NCI-H1417 (cell line): ENCODE measurements at regions not wholly inside any gene's neighbourhood (a gene's known extent, or its start where the extent isn't known, plus 50 kb on each side); places are given as distances from the start of the nearest gene placed in this dataset.
"Not testable (repeated sequence)": the region's sequence is repeated elsewhere in the genome, so short reads cannot be mapped to it uniquely, and the experiment has no call there.

ENCODE experiments used
- DNase-seq, 3 experiments: peaks; one replicate each; lab custom pipeline; 2025; lab: John Stamatoyannopoulos, UW

DNA sequence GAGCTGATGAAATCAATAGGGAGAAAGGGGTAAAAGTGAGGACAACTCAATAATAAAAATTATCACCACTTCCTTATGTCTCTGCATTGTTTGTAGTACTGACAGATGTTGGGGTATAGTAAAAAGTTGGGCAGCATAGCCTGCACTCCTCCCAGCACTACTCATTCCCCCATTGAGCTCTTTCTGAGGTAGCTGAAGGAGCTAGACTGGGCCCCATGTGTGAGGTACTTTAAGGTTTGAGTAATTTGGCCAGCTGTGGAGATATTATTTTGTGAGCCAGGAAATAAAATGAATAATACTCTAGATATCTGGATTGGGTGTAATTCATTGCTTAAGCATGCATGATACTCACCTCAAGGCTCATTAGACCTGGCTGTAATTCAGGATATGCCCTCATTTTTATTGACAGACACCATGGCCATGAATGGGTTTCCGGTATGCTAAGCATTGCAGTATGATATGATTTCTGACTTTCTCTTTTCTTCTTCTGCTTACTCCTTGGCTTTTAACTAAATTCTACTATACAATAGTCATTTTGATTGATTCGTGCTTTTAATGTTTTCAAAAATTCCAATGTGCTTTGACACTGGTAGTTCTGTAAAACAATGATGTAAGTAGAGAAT is 283.9 kb upstream of the RIMS1 start:
- no peak for DNase-seq

DNA sequence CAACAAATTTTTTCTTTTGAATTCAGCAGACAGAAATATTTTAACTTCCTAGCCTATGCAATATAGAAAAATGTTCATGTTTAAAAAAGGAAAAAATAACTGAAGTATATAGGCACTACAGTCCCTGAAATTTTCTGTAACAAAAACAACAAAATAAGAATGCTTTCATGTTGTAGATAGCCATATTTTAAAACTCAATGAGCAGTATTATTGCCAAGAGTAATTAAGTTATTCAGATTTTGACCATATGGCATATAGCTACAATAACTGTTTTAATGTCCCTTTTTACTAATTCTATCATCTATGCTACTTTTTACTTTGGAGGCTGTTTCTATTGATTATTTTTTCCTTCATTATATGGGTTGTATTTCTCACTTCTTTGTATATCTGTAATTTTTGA is 283.3 kb upstream of the RIMS1 start:
- no peak for DNase-seq

- no peak for DNase-seq
Measured at GRCh38 chr6:71608646-71609045, 277.7 kb upstream of the RIMS1 start.

DNA sequence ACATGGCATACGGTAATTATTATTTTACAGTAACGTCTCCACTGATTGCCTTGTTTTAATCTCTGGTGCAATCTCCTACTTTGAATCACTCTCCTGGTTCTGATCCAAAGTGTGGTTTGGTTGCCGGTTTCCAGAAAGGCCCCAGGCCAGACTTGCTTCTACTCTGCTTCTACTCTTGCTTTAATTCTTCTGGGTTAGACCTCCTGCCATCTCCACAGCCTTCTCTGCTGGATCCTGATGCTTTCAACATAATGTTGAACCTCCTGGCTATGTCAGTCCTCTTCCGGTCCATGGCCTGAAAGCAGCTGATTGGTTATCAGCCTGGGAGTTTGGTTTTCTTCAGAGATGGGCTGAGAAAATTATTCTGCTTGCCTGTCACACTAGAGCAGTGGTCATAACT is 266.5 kb upstream of the RIMS1 start:
- no peak for DNase-seq

DNA sequence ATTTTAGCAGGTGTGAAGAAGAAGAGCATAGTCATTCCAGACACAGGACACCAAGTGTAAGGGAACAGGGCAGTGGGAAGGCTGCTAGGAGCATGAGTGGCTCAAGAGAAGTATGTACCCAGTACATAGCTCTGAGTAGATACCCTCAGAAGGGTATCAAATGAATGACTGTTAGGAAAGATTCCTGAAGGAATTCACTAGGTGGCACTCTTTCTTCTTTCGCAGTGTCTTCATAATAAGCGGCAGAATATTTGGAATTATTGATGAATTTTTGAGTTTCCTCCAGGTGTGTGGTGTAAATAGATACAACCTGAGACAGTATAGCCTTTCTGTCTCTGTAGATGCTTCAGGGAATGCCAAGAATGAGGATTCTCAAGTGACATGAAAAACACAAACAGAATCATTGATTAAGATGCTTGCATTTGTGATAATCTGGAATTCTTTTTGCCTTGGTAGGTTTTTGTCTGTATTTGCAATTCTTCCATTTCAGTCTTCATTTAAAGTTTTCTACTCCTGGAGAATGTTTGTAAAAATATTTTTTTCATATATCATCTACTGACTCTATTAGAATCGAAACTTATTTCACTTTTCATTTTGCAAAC is 264.3 kb upstream of the RIMS1 start:
- peak in 2 of 3 experiments; percentile 25 to 66 for DNase-seq

DNA sequence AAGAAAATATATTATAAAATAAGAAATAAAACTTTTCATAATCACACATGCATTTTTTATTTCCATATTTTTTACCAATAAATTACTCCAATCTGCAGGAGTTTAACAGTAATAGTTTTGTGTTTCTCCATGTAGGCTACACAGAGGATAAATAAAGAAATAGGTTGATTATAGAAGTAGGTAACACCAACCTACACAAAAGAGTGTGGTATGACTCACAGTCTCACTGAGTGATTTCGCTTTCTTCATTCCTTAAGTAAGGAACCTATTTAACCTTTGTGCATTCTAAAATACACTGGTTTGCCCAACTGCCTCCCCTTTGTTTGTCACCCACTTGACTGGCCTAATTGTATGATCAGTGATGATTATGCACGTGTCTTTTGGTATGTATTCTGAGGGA is 244.2 kb upstream of the RIMS1 start:
- peak in 2 of 3 experiments; percentile 22 to 65 for DNase-seq

DNA sequence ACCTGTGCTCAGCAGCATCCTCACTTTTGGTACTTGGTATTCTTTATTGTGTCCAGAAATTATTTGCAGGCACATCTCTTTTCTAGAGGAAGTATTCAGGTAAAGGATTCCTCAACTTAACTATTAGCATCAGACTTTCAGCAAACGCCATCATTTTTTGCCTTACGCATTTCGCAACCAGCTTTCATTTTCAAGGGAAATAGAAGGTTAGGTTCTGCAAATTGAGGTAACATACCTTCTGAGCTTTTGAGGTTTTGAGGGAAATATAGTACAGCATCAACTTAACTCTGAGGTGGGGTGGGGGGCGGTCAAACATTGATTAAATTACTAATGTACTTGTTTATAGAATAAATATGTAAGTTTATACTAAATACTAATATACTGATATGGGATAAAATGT is 243.6 kb upstream of the RIMS1 start:
- no peak for DNase-seq

DNA sequence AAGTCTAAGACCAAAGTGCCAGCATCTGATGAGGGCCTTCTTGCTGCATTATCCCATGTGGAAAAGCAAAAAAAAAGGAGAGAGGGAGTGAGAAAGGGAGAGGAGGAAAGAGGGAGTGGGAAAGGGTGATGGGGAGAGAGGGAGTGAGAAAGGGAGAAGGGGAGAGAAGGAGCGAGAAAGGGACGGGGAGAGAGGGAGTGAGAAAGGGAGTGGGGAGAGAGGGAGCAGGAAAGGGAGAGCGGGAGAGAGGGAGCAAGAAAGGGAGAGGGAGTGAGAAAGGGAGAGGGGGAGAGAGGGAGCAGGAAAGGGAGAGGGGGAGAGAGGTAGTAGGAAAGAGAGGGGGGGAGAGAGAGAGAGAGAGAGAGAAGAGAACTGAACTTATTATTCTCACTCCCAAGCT is 241.1 kb upstream of the RIMS1 start:
- no peak for DNase-seq

GRCh38 chr6:71649915-71650314 is 236.4 kb upstream of the RIMS1 start:
- DNase-seq: no peak

- no peak for DNase-seq
Measured at GRCh38 chr6:71651636-71652035, 234.7 kb upstream of the RIMS1 start.

GRCh38 chr6:71656121-71656520 is 230.2 kb upstream of the RIMS1 start:
- peak in 2 of 3 experiments; percentile 7 to 28 for DNase-seq

GRCh38 chr6:71665931-71666330 is 220.4 kb upstream of the RIMS1 start:
- DNase-seq: no peak

DNA sequence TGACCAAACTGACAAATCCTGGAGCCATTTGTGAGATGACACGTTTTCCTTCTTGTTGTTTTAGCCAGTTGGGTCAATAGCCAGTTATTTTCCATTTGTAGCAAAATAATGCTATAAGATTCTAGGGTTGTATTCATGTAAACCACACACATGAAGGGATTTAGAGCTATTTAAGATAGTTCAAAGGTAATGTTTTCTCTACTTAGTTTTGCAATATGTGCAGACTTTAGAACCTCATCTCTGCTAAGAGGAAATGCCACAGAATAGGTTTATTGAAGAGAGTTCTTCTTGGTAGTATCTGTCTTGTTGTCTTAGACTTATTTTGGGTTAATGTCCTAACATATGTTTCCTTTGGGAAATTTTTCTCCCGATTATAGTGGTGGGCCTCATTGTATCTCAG is 213.5 kb upstream of the RIMS1 start:
- no peak for DNase-seq

DNA sequence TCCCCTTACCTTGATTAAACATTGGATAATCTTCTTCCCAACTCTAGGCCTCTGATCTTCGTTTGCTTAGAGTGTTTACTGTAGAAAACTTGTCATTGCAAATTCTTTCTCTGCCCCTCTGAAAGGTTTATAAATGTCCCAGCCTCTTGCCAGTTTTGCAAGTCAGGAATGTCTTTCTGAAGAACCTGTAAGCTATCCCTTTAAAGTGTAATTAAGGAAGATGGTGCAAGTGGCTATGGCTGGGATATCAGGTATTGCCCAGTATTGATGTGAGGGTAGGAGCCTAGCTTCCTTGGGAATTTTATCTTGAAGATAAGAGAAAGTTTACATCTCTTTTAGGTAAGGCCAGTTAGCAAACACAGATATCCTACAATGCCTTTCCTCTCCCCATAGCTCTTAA is 211.0 kb upstream of the RIMS1 start:
- DNase-seq: no peak

- no peak for DNase-seq
Measured at GRCh38 chr6:71676298-71676697, 210.1 kb upstream of the RIMS1 start.

DNA sequence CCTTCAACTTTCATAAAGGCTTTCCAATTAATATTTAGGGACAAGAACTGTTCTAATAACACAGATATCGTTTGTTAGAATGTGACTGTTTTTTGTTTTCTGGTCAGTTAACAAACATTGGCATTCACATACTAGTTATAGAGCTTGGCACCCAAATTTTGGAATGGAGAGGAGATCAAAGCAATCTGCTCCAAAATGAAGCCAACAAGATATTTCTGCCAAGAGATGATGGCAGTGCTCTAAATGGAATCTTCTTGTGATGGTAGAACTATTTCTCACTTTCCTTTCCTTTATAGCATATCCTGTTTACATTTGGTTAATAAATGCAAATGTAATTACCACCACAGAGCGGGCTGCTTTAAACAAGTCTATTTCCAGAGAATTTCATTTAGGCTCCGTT is 208.3 kb upstream of the RIMS1 start:
- no peak for DNase-seq

- no peak for DNase-seq
Measured at GRCh38 chr6:71681234-71681867, 205.0 kb upstream of the RIMS1 start.

DNA sequence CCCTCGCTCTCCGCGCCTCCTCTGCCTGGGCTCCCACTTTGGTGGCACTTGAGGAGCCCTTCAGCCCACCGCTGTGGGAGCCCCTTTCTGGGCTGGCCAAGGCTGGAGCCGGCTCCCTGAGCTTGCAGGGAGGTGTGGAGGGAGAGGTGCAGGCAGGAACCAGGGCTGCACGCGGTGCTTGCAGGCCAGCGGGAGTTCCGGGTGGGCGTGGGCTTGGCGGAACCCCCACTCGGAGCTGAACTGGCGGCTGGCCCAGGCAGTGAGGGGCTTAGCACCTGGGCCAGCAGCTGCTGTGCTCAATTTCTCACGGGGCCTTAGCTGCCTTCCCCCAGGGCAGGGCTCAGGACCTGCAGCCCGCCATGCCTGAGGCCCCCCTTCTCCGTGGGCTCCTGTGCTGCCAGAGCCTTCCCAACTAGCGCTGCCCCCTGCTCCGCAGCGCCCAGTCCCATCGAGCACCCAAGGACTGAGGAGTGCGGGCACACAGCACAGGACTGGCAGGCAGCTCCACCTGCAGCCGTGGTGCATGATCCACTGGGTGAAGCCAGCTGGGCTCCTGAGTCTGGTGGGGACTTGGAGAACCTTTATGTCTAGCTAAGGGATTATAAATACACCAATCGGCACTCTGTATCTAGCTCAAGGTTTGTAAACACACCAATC is 200.2 kb upstream of the RIMS1 start:
- not testable (repeated sequence) for DNase-seq

- DNase-seq: no peak
Measured at GRCh38 chr6:71698702-71699101, 187.6 kb upstream of the RIMS1 start.

- no peak for DNase-seq
Measured at GRCh38 chr6:71706523-71706922, 179.8 kb upstream of the RIMS1 start.

DNA sequence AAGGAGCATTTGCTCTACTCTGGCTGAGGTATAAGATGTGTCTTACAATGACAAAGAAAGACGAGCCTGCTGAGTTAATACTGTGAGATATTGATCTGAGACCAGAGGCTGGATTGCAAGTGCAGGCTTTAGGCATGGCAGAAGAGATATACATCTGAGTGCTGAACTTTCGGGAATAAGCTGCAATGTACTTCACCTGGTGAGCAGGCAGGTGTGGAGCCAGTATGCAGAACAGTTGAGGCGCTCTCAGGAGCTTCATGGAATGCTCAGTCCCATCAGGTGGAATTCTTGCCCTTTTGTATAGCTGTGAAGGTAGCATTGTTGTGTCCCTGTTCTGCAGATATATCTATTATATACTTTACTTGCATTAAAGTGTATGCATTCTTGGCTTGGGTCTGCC is 179.3 kb upstream of the RIMS1 start:
- no peak for DNase-seq

GRCh38 chr6:71720705-71721104 is 165.6 kb upstream of the RIMS1 start:
- DNase-seq: no peak

DNA sequence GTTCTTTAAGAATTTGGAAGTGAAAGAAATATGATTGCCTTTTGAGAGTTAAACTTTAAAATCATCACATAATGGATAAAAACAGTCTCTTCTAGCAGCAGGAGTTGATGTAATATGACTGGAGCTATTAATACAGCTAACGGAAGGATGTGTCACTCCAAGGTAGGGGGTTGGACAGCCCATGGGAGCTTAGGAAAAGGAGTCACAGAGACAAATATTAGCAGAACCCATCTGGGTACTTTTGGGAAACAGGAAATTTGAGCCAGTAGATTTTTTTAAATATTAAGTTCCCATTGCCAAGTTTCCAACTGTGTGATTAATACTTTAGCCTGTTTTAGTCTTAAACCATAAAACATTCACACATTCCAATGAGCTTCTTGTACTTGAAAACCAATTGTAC is 164.7 kb upstream of the RIMS1 start:
- DNase-seq: peak in 1 of 3 experiments; percentile 36
